ENCODE measurements at regions not wholly inside any gene's neighbourhood (a gene's known extent, or its start where the extent isn't known, plus 50 kb on each side); places are given as distances from the start of the nearest gene placed in this dataset.

- TF ChIP-seq CTCF (IDR thresholded peaks at IDR 0.05; ENCODE audit: low read length) (no peak), EZH2 (IDR thresholded peaks at IDR 0.05; ENCODE audit: borderline replicate concordance, low read length) (no peak)
Observed at GRCh38 chr7:112858838-112859237, 68.6 kb upstream of the TMEM168 start.

All from OCI-LY1 (cell line).